Stomach (tissue), 8 donors: ENCODE measurements at regions not wholly inside any gene's neighbourhood (a gene's known extent, or its start where the extent isn't known, plus 50 kb on each side); places are given as distances from the start of the nearest gene placed in this dataset.

Experiments used
- DNase-seq, 2 donors: peaks; one replicate each; pipeline versions ENCODE4 v3.0.0 to v3.0.0-alpha.2; 2013 to 2019
- H3K27ac ChIP-seq, 5 donors: fragments of 200-600 bp in 4 of 5; sonication (generic) in 4 of 5; one replicate each; pipeline ENCODE4 v1.5.1; 2013 to 2019; ENCODE audit warnings: mild to moderate bottlenecking in 1 of 5, moderate library complexity in 1 of 5
- H3K27me3 ChIP-seq, 3 donors: fragments of 200-600 bp; sonication (generic); one replicate each; pipeline ENCODE4 v1.5.1; 2017 to 2019; ENCODE audit warnings: mixed run types in 1 of 3
- H3K36me3 ChIP-seq, 4 donors: fragments of 200-600 bp; sonication (generic); 1 replicate in 3 of 4; 2 replicates in 1 of 4; pipeline ENCODE4 v1.5.1; 2016 to 2019
- H3K4me1 ChIP-seq, 4 donors: fragments of 200-600 bp; sonication (generic); one replicate each; pipeline ENCODE4 v1.5.1; 2016 to 2019
- H3K4me3 ChIP-seq, 4 donors: fragments of 200-600 bp; sonication (generic) in 3 of 4; one replicate each; pipeline ENCODE4 v1.5.1; 2016 to 2019; ENCODE audit warnings: mild to moderate bottlenecking in 1 of 4
- H3K9me3 ChIP-seq, 4 donors: fragments of 200-600 bp; sonication (generic); one replicate each; pipeline ENCODE4 v1.5.1; 2016 to 2019
- CTCF ChIP-seq, 7 experiments: fragments of 450-650 bp in 4 of 7; fragments of 200-600 bp in 3 of 7; sonication (generic) in 3 of 7; IDR thresholded peaks; one replicate each; pipeline ENCODE4 v1.5.1; 2016 to 2019; ENCODE audit warnings: antibody characterized with exemption in 7 of 7, control low read depth in 2 of 7, mild to moderate bottlenecking in 1 of 7
- EP300 ChIP-seq: sonication (generic); formaldehyde crosslinking; IDR thresholded peaks from one replicate; pipeline ENCODE4 v1.6.1; 2017; ENCODE audit warnings: antibody characterized with exemption
- POLR2A ChIP-seq, 4 donors: fragments of 450-650 bp; IDR thresholded peaks; one replicate each; pipeline ENCODE4 v1.6.1; 2016; ENCODE audit warnings: antibody characterized with exemption in 4 of 4, control low read depth in 2 of 4, mild to moderate bottlenecking in 1 of 4, moderate library complexity in 1 of 4
- POLR2AphosphoS5 ChIP-seq, 3 donors: sonication (generic); formaldehyde crosslinking; IDR thresholded peaks; one replicate each; pipeline ENCODE4 v1.6.1; 2016; ENCODE audit warnings: antibody characterized with exemption in 3 of 3
- WGBS, 5 donors: extraction: QIAGEN DNeasy Blood & Tissue Kit in 3 of 5; methylation state at CpG; one replicate each; pipeline versions ENCODE4 v1.1.5 to v1.1.7; 2013 to 2018; 5-methylcytosine and 5-hydroxymethylcytosine counted together
- intact Hi-C: fragments of 100-400 bp; cut with DNase I; formaldehyde crosslinking; loops from one replicate; pipeline ENCODE4 v1.15.1; 2023; ENCODE audit warnings: low total_unique reads
- donor health status: healthy with polysubstance abuse.
- donor health status: Bipolar disorder and iron deficiency.
- donor health status: healthy.

- H3K27me3 ChIP-seq = no peaks in the 10 kb centered on the region
- DNase-seq = no peak
- H3K9me3 ChIP-seq = no peaks in the 10 kb centered on the region
- no peaks in the 10 kb centered on the region for H3K36me3 ChIP-seq
- no peak overlapping the region for H3K4me3 ChIP-seq
- intact Hi-C loops = no loop called here
- 78 to 90% (median 84%) methylated on average over 2 of the region's 2 CpGs for WGBS, 5 donors
- H3K4me1 ChIP-seq = no peaks in the 10 kb centered on the region
- TF ChIP-seq CTCF (IDR thresholded peaks at IDR 0.05) (no peak), POLR2AphosphoS5 (IDR thresholded peaks at IDR 0.05) (no peak), POLR2A (IDR thresholded peaks at IDR 0.05) (no peak), EP300 (no peak)
- no peak overlapping the region for H3K27ac ChIP-seq
Observed at GRCh38 chr2:163417596-163418337, 318.0 kb downstream of the FIGN start.

GRCh38 chr2:163414121-163414520, 321.7 kb downstream of the FIGN start:
- no peak for TF ChIP-seq EP300
- no peak for TF ChIP-seq POLR2AphosphoS5 (IDR thresholded peaks at IDR 0.05)
- TF ChIP-seq POLR2A (IDR thresholded peaks at IDR 0.05) = no peak
- TF ChIP-seq CTCF (IDR thresholded peaks at IDR 0.05) = no peak
- no peaks in the 10 kb centered on the region for H3K4me1 ChIP-seq
- no peaks in the 10 kb centered on the region for H3K36me3 ChIP-seq
- no peak overlapping the region for H3K27ac ChIP-seq
- intact Hi-C loops = no loop called here
- H3K9me3 ChIP-seq = no peaks in the 10 kb centered on the region
- no peak for DNase-seq
- H3K4me3 ChIP-seq = no peak overlapping the region
- WGBS, 5 donors = 61 to 78% (median 73%) methylated on average over 3 of the region's 3 CpGs
- no peaks in the 10 kb centered on the region for H3K27me3 ChIP-seq

GRCh38 chr2:163407296-163407695, 328.5 kb downstream of the FIGN start:
- no peaks in the 10 kb centered on the region for H3K9me3 ChIP-seq
- TF ChIP-seq CTCF (IDR thresholded peaks at IDR 0.05) = no peak
- no peak for TF ChIP-seq POLR2A (IDR thresholded peaks at IDR 0.05)
- TF ChIP-seq EP300 = no peak
- TF ChIP-seq POLR2AphosphoS5 (IDR thresholded peaks at IDR 0.05) = no peak
- intact Hi-C loops = no loop called here
- no peaks in the 10 kb centered on the region for H3K36me3 ChIP-seq
- H3K27me3 ChIP-seq = no peaks in the 10 kb centered on the region
- H3K4me3 ChIP-seq = no peak overlapping the region
- H3K27ac ChIP-seq = no peak overlapping the region
- DNase-seq = peak in 1 of 2 donors; percentile 15
- WGBS, 5 donors = 12 to 37% (median 25%) methylated on average over 3 of the region's 3 CpGs
- H3K4me1 ChIP-seq = peaks cover 0 to 7% (median 0%) of the 10 kb centered on the region in 4 donors

GRCh38 chr2:163405298-163405697, 330.5 kb downstream of the FIGN start:
- peaks cover 0 to 7% (median 0%) of the 10 kb centered on the region in 4 donors for H3K4me1 ChIP-seq
- H3K9me3 ChIP-seq = no peaks in the 10 kb centered on the region
- WGBS, 5 donors = 54 to 85% (median 81%) methylated on average over 2 of the region's 2 CpGs
- no peak for TF ChIP-seq POLR2AphosphoS5 (IDR thresholded peaks at IDR 0.05)
- no peak for DNase-seq
- no peaks in the 10 kb centered on the region for H3K27me3 ChIP-seq
- H3K4me3 ChIP-seq = no peak overlapping the region
- intact Hi-C loops = no loop called here
- H3K27ac ChIP-seq = no peak overlapping the region
- no peaks in the 10 kb centered on the region for H3K36me3 ChIP-seq

GRCh38 chr2:163401481-163401880, 334.3 kb downstream of the FIGN start:
- Histone ChIP-seq H3K4me3 (no peak overlapping the region), H3K9me3 (no peaks in the 10 kb centered on the region), H3K27me3 (no peaks in the 10 kb centered on the region), H3K36me3 (no peaks in the 10 kb centered on the region), H3K4me1 (no peaks in the 10 kb centered on the region), H3K27ac (no peak overlapping the region)
- WGBS, 5 donors = 66 to 83% (median 75%) methylated on average over 3 of the region's 3 CpGs
- intact Hi-C loops = no loop called here
- no peak for DNase-seq
- no peak for TF ChIP-seq CTCF (IDR thresholded peaks at IDR 0.05)
- TF ChIP-seq EP300 = no peak
